ENCODE measurements at regions not wholly inside any gene's neighbourhood (a gene's known extent, or its start where the extent isn't known, plus 50 kb on each side); places are given as distances from the start of the nearest gene placed in this dataset.

DNA sequence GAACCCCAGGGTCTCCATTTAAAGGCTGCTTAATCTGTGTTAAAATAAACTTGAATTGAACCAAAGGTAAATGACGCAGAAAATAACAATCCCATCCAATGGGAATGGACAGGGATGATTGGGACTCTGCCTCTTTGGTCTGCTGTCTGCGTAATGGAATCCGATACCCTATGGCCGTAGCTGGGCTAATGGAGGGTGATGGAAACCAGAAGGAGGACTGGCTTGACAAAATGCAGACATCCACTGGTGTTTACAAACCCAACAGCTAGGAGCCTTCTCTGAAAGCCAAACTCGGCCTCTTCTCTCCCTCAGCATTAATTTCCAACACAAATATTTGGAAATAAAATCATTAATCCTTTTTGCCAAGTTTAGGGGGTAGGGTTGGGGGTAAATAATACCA, 162.2 kb upstream of the CHST15 start:
- no peak for ATAC-seq
- H3K4me3 Mint-ChIP-seq: no peak overlapping the region
- H3K36me3 Mint-ChIP-seq: no peaks in the 10 kb centered on the region
- H3K9me3 Mint-ChIP-seq: peaks cover 7% of the 10 kb centered on the region
- no peak overlapping the region for H3K27ac Mint-ChIP-seq
- no peaks in the 10 kb centered on the region for H3K27me3 Mint-ChIP-seq
- H3K4me1 Mint-ChIP-seq: peaks cover 29% of the 10 kb centered on the region

DNA sequence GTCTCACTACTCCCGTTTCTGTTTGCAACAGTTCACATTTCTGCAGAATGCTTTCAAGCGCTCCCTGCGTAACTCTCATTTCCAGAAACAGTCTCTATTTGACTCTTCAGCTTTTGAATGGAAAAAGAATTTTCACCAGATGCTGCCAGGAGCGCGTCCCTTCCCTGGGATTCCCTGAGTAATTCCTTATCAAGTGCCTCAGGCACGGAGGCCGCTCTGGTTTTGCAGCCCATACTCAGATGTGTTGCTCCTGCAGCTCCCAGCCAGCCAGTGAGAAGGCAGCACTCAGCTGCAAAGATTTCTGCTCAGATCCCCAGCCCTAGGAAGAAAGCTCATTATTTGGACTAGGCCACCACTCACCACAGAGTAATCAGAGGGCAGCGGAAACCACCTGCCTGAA, 161.1 kb upstream of the CHST15 start:
- Mint-ChIP-seq H3K36me3 (no peaks in the 10 kb centered on the region), H3K27me3 (no peaks in the 10 kb centered on the region), H3K9me3 (peaks cover 7% of the 10 kb centered on the region), H3K27ac (no peak overlapping the region), H3K4me1 (peaks cover 34% of the 10 kb centered on the region), H3K4me3 (no peak overlapping the region)
- ATAC-seq: no peak

DNA sequence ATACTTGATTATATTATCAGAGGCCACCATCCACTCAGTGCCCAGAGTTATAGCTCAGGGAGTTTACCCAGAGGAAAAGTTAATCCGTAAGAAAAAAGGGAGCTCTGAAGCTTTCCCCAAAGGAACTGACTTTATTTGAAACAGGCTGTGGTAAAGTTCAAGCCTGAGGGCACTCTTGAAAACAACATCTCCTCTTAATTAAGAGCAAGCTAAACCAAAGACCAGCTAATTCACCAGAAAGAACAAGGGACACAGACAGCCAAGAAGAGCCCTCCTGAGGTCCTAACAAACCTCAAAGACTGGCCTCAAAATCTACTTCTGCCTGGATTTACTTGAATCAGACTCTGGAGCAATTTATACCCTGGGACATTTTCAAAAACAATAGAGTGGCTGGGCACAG, 159.6 kb upstream of the CHST15 start:
- H3K9me3 Mint-ChIP-seq: peaks cover 5% of the 10 kb centered on the region
- no peak for ATAC-seq
- H3K27me3 Mint-ChIP-seq: no peaks in the 10 kb centered on the region
- no peaks in the 10 kb centered on the region for H3K36me3 Mint-ChIP-seq
- no peak overlapping the region for H3K4me3 Mint-ChIP-seq
- H3K4me1 Mint-ChIP-seq: peaks cover 47% of the 10 kb centered on the region
- no peak overlapping the region for H3K27ac Mint-ChIP-seq

GRCh38 chr10:124252097-124252715, 158.8 kb upstream of the CHST15 start:
- Mint-ChIP-seq H3K4me3 (no peak overlapping the region), H3K4me1 (peaks cover 47% of the 10 kb centered on the region), H3K9me3 (peaks cover 5% of the 10 kb centered on the region), H3K27ac (no peak overlapping the region), H3K36me3 (no peaks in the 10 kb centered on the region), H3K27me3 (no peaks in the 10 kb centered on the region)
- ATAC-seq: no peak

DNA sequence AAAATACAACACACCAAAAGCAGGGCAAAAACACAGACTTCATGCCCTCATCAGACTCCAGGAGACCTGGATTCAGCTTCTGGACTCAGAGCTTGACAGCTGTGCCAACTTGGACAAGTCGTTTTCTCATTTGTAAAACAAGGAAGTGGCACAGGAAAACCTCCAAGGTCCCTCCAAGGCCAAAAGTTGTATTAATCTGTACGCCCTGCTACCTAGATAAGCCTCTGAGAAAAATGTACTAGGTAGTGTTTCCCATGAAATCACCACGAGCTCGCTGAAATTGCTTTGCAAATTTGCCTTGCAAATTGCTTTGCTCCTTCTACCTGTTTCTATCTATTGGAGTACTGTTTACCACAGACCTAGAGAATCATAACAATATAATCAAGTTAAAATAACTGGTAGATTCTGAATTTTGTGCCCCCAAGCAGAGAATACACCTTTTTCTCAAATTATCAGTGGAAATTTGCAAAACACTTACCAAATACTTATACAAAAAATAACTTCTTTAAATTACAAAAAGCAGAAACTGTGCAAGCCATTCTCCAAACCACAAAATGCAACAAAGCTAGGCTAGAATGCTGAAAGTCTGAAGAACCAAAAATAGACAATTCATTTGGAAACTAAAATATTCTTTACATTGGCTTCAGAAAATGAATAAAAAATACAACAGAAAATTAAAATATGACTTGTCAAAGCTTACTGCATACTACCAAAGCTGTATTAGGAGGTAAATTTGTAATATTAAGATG, 158.1 kb upstream of the CHST15 start:
- ATAC-seq: no peak
- H3K27ac Mint-ChIP-seq: no peak overlapping the region
- H3K9me3 Mint-ChIP-seq: peaks cover 5% of the 10 kb centered on the region
- no peak overlapping the region for H3K4me3 Mint-ChIP-seq
- H3K27me3 Mint-ChIP-seq: no peaks in the 10 kb centered on the region
- H3K4me1 Mint-ChIP-seq: peaks cover 47% of the 10 kb centered on the region
- H3K36me3 Mint-ChIP-seq: no peaks in the 10 kb centered on the region

- Mint-ChIP-seq H3K27ac (no peak overlapping the region), H3K27me3 (peaks cover 1% of the 10 kb centered on the region), H3K4me1 (peaks cover 47% of the 10 kb centered on the region), H3K9me3 (peaks cover 5% of the 10 kb centered on the region), H3K36me3 (no peaks in the 10 kb centered on the region), H3K4me3 (no peak overlapping the region)
- ATAC-seq: no peak
Measured at GRCh38 chr10:124250506-124250905, 157.1 kb upstream of the CHST15 start.

DNA sequence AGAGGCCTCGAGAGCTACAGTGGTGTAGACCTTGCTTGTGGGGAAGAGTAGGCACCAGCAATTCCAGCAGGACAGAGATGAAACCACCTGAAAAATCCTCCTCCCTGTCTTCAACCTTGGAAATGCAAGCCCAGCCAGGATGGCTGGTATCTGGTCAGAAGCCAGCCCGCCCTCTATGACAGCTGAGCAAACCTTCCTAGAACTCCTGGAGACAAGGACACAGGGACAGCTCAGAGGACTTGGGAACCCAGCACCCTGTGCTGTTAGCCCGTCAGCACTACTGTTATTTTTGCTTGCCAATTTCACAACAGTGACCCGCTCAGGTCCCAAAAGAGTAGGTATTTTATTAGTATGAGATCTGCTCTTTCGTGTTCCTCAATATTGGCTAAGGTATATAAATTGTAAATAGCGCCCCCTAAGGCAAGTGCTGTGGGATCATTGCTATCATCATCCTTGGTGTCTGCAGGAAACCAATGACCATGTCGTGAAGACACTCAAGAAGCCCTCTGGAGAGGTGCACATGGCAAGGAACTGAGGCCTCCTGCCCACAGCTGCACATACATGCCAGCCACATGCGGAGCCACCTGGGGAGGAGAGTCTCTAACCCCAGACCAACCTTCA, 156.5 kb upstream of the CHST15 start:
- H3K4me1 Mint-ChIP-seq: peaks cover 53% of the 10 kb centered on the region
- no peak overlapping the region for H3K27ac Mint-ChIP-seq
- H3K4me3 Mint-ChIP-seq: no peak overlapping the region
- no peak for ATAC-seq
- no peaks in the 10 kb centered on the region for H3K36me3 Mint-ChIP-seq
- H3K27me3 Mint-ChIP-seq: peaks cover 7% of the 10 kb centered on the region
- H3K9me3 Mint-ChIP-seq: no peaks in the 10 kb centered on the region

DNA sequence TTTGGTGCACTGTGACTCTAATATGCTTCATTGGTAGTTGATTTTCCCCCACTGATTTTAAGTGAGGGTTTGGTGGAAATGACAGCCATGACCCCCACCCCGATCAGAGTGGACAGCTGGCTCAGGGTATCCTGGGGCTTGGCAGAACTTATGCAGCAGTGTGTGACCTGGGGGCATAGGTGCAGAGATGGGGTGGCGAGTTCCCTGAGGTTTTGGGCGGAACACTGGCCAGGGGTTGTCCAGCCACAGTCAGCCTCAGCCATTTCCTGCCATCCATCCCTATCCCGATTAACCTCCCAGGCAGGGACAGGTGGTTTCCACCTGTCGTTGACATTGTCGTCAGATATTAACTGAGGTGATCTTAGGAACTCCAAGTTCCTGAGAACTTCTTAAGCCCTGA, 155.8 kb upstream of the CHST15 start:
- H3K36me3 Mint-ChIP-seq: no peaks in the 10 kb centered on the region
- peaks cover 56% of the 10 kb centered on the region for H3K4me1 Mint-ChIP-seq
- no peaks in the 10 kb centered on the region for H3K9me3 Mint-ChIP-seq
- no peak overlapping the region for H3K27ac Mint-ChIP-seq
- no peak for ATAC-seq
- no peak overlapping the region for H3K4me3 Mint-ChIP-seq
- peaks cover 14% of the 10 kb centered on the region for H3K27me3 Mint-ChIP-seq

DNA sequence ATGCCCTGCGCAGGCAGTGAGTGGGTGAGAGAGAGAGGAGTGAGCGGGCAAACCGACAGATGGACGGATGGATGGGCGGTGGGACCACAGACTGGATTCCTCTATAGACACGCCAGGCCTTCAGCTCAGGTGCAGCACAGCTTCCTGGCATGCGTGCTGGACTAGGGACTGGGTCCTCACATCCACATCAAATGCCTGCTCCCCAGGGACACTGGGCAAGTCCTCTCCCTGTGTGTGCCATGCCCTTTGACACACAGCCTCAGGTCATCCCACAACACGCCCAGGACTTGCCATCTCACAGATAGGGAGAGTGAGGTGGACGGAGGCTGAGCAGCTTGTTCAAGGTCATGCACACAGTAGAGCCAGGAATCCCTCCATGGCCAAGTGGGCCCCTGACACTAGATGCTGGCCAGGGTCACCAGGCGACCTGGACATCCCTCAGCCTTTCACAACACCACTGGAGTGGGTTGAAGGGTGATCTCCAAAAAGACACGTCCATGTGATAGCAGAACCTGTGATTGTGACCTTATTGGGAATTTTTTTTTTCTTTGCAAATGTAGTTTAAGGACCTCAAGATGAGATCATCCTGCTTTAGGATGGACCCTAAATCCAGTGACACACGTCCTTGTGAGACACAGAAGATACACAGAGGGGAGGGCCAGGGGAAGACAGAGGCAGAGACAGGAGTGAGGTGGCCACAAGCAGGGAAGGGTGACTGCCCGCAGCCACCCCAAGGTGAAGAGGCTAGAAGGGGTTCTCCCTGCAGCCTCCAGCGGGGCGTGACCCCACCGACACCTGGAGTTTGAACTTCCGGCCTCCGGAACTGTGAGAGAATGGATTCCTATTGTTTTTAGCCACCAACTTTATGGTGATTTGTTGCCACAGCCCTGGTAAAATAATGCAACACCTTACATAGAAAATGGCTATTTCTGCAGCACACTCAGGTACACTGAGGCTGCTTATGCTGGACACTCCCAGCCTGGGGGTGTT, 155.0 kb upstream of the CHST15 start:
- Mint-ChIP-seq H3K9me3 (no peaks in the 10 kb centered on the region), H3K4me1 (peaks cover 54% of the 10 kb centered on the region), H3K4me3 (no peak overlapping the region), H3K27ac (no peak overlapping the region), H3K36me3 (no peaks in the 10 kb centered on the region), H3K27me3 (peaks cover 20% of the 10 kb centered on the region)
- peak; percentile 49 for ATAC-seq

DNA sequence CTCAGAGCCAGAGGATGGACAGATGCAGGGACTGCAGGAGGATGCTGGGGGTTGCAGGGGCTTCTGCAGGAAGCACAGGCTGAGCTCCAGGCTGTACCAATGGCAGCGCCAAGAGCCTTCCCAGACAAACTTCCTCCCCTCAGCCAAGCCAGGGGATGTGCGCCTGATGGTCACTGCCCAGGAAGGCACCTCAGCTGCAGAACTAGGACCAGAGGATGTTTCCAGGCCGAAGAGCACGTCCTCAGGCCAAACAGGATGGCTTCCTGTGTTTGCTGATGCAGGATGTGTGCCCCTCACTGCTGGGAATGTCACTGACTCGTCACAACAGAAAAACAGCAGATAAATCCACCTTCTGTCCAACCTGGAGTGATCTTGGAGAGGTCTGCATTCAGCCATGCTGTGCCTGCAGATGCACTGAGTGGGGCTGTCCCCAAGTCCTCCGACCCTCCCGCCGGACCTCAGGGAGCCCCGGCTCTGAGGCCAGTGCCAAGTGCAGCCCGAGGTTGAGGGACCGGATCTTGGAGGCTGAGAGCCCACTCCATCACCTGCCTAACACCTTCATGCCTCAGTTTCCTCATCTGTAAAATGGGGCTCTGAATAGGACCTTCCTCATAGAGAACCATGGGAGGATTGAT, 152.5 kb upstream of the CHST15 start:
- Mint-ChIP-seq H3K27me3 (peaks cover 22% of the 10 kb centered on the region), H3K36me3 (no peaks in the 10 kb centered on the region), H3K4me1 (peaks cover 31% of the 10 kb centered on the region), H3K9me3 (no peaks in the 10 kb centered on the region), H3K4me3 (no peak overlapping the region), H3K27ac (no peak overlapping the region)
- no peak for ATAC-seq

GRCh38 chr10:124245191-124245590, 151.8 kb upstream of the CHST15 start:
- Mint-ChIP-seq H3K4me3 (no peak overlapping the region), H3K36me3 (no peaks in the 10 kb centered on the region), H3K9me3 (no peaks in the 10 kb centered on the region), H3K4me1 (peaks cover 23% of the 10 kb centered on the region), H3K27me3 (peaks cover 30% of the 10 kb centered on the region), H3K27ac (no peak overlapping the region)
- no peak for ATAC-seq

DNA sequence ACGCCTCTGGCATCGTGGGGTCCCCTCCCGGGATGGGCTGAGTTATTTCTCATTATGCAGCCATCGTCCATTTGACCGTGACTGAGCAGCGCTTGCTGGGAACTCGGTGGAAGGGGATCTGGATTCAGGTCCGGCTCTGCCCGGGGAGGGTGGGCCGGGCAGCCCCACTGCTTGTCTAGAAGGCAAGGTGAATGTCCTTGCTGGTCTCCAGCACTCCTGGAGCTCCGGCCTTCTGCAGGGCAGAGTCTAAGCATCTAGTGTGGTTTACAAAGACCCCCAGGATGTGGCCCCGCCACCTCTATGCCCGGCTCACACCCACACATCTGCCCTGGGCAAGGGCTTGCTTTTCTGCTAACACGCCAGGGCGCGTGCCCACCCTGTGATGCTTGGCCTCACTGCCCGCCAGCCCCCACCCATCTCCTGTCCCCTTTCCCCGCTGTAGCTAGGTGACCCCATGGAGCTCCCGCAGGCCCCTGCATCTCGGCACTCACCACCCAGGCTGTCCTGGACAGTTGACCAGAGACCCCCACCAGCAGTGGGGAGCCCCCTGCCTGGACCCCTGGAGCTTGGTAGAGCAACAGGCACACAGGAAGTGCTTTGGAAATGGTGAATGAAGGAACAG, 151.0 kb upstream of the CHST15 start:
- Mint-ChIP-seq H3K36me3 (no peaks in the 10 kb centered on the region), H3K4me1 (peaks cover 22% of the 10 kb centered on the region), H3K9me3 (no peaks in the 10 kb centered on the region), H3K27ac (no peak overlapping the region), H3K4me3 (no peak overlapping the region), H3K27me3 (peaks cover 34% of the 10 kb centered on the region)
- ATAC-seq: no peak

DNA sequence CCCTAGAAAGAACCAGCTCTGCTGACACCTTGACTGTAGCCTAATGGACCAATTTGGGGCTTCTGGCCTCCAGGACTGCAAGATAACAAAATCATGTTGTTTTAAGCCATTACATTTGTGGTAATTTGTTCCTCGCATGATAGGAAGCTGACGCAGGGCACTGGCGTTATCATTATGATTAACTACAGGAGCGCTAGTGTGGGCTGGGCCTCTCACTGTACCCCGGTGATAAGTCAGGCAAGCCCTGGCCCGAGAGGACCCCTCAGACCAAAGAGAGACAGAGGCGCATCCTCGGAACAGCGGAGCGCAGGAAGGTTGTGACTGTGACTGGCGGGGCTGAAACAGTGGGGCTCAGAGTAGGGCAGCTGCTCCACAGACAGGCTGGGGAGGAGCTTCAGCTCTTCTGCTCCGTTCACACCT, 150.3 kb upstream of the CHST15 start:
- H3K4me3 Mint-ChIP-seq: no peak overlapping the region
- no peak for ATAC-seq
- no peak overlapping the region for H3K27ac Mint-ChIP-seq
- no peaks in the 10 kb centered on the region for H3K9me3 Mint-ChIP-seq
- H3K4me1 Mint-ChIP-seq: peaks cover 15% of the 10 kb centered on the region
- peaks cover 34% of the 10 kb centered on the region for H3K27me3 Mint-ChIP-seq
- H3K36me3 Mint-ChIP-seq: no peaks in the 10 kb centered on the region

- Mint-ChIP-seq H3K36me3 (no peaks in the 10 kb centered on the region), H3K27ac (no peak overlapping the region), H3K27me3 (peaks cover 34% of the 10 kb centered on the region), H3K4me1 (peaks cover 13% of the 10 kb centered on the region), H3K4me3 (no peak overlapping the region), H3K9me3 (no peaks in the 10 kb centered on the region)
- ATAC-seq: no peak
Measured at GRCh38 chr10:124242791-124243190, 149.4 kb upstream of the CHST15 start.

All from stimulated activated memory B cell treated with anti-CD40 and anti-IgM and Interleukin-4, amounts not matched to agents 10 μg/mL and 1 μg/mL and 100 μg/mL, for 72 hours (primary cell).